GM13977 (cell line): ENCODE measurements at regions not wholly inside any gene's neighbourhood (a gene's known extent, or its start where the extent isn't known, plus 50 kb on each side); places are given as distances from the start of the nearest gene placed in this dataset.

Experiments used
- DNase-seq: peaks from one replicate; pipeline ENCODE4 v3.0.0; 2012; ENCODE audit warnings: low spot score
- CTCF ChIP-seq: IDR thresholded peaks from 2 replicates; pipeline ENCODE4 v1.5.1; 2012; ENCODE audit warnings: mild to moderate bottlenecking, control low read depth; ENCODE audit not compliant: insufficient read depth; ENCODE audit errors: extremely low read depth, missing control alignments
- in situ Hi-C: fragments of 300-500 bp; cut with MboI; formaldehyde crosslinking; loops from one replicate; pipeline ENCODE4 v1.12.0; 2022; ENCODE audit warnings: low sequenced_read_pairs, low pct_unique_long_range_greater_than_20kb, mixed read lengths, inconsistent platforms; ENCODE audit not compliant: unreplicated experiment

DNA sequence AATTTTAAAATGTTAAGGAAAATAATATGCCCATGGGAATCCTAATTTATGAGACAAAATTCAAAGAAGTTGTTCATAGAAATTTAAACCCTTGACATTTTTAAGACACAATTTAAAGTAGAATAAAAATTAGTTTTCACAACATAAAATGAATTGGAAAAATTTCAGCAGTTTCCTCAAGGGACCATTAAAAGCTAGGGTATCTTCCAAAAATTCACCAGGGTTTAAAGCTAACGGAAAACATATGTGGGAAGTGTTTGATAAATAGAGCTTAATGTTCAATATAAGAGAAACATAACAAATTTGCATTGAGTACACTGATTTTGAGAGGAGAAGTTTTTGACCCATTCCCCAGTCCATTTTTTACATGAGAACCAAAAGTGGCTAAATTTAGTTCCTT, 228.9 kb upstream of the TTC29 start:
- no peak for DNase-seq
- no peak for TF ChIP-seq CTCF
- in situ Hi-C loops, result loop anchor here (25.0 kb wide), 1 partner anchor 413 kb away; no protein-coding TSS in a partner anchor

DNA sequence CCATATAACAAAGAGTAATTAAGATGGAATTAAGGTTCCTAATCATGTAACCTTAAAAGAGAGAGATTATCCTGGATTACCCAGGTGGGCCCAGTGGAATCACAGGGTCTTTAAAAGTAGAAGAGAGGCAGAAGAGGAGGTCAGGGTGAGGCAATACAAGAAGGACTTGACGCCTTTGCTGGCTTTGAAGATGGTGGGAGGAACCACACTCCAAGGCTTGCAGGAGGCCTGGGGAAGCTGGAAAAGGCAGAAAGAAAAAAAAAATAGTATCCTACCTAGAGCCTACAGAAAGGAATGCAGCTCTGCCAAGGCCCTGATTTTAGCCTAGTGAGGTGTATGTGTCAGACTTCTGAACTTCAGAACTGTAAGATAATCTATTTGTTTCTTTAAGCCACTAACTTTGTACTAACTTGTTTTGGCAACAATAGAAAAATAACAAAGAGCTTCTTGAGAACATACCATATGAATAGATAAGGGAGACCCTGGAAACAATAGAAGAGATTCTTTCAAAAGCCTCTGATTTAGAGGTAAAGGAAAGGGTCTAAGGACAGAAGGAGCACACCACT, 229.9 kb upstream of the TTC29 start:
- in situ Hi-C loops, result no loop called here
- TF ChIP-seq CTCF, result no peak
- DNase-seq, result no peak

GRCh38 chr4:147182041-147182440, 236.4 kb upstream of the TTC29 start:
- in situ Hi-C loops, result no loop called here
- no peak for DNase-seq
- TF ChIP-seq CTCF, result no peak

GRCh38 chr4:147192679-147193078, 247.0 kb upstream of the TTC29 start:
- in situ Hi-C loops, result no loop called here
- TF ChIP-seq CTCF, result no peak
- DNase-seq, result no peak

GRCh38 chr4:147194114-147194513, 248.4 kb upstream of the TTC29 start:
- no peak for TF ChIP-seq CTCF
- DNase-seq, result no peak
- in situ Hi-C loops, result no loop called here

GRCh38 chr4:147194604-147195003, 248.9 kb upstream of the TTC29 start:
- no peak for TF ChIP-seq CTCF
- in situ Hi-C loops, result no loop called here
- no peak for DNase-seq

DNA sequence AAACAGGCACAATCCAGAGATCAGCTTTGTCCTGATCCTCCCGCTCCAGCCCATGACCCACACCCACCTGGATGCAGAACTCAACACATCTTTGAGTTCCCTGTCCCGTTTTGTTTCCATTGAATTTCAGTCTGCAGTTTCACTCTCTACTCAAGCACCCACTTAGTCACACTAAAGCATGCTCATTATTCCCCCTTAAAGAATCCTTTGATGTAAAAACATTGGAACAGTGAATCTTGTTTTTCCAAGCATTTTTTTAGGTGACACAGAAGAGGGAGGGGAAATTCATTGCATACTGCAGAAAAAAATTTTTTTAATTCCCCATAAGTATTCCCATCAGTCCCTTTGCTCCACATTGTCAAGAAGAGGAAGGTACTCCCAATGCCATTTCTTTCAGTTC, 249.7 kb upstream of the TTC29 start:
- no peak for TF ChIP-seq CTCF
- DNase-seq, result no peak
- in situ Hi-C loops, result no loop called here
